Pancreas (tissue), 10 donors: ENCODE measurements at regions not wholly inside any gene's neighbourhood (a gene's known extent, or its start where the extent isn't known, plus 50 kb on each side); places are given as distances from the start of the nearest gene placed in this dataset.

Experiments
- ATAC-seq, 4 donors: fragments of 200-7000 bp; cut with Tn5 transposase; one replicate each; pipeline versions ENCODE4 v1.8.0 to v1.9.1; 2020; ENCODE audit warnings: mild to moderate bottlenecking in 4 of 4, moderate library complexity in 4 of 4
- DNase-seq, 6 donors: peaks; one replicate each; pipeline ENCODE4 v3.0.0-alpha.2; 2020
- FAIRE-seq: peaks from 2 replicates; lab custom pipeline; 2012; peaks lifted over from hg19 to GRCh38; lab: Jason Lieb, UNC
- H3K27ac ChIP-seq, 4 donors: fragments of 200-600 bp; sonication (generic); 1 replicate in 3 of 4; 2 replicates in 1 of 4; pipeline versions ENCODE4 v1.5.0 to v1.8.0; 2020
- H3K27me3 ChIP-seq, 4 donors: fragments of 200-600 bp; one replicate each; pipeline ENCODE4 v1.8.0; 2021
- H3K36me3 ChIP-seq, 3 donors: fragments of 200-600 bp; sonication (generic) in 1 of 3; one replicate each; pipeline versions ENCODE4 v1.5.0 to v1.8.0; 2020 to 2021
- H3K4me1 ChIP-seq, 3 donors: fragments of 200-600 bp; one replicate each; pipeline ENCODE4 v1.8.0; 2021
- H3K4me3 ChIP-seq, 4 donors: fragments of 200-600 bp; sonication (generic) in 2 of 4; one replicate each; pipeline versions ENCODE4 v1.5.0 to v1.8.0; 2020 to 2021
- H3K9me3 ChIP-seq, 4 donors: fragments of 200-600 bp; one replicate each; pipeline ENCODE4 v1.8.0; 2021
- WGBS, 2 donors: extraction: QIAGEN DNeasy Blood & Tissue Kit; methylation state at CpG; one replicate each; pipeline ENCODE4 v1.1.7; 2013; 5-methylcytosine and 5-hydroxymethylcytosine counted together
- intact Hi-C, 3 donors: fragments of 100-400 bp; cut with DNase I; formaldehyde crosslinking; loops; one replicate each; pipeline versions ENCODE4 v1.11.1 to v1.14.2; 2022
- TF ChIP-seq, protein P1 (sequence below), 4 donors: fragments of 200-600 bp; sonication (generic) in 3 of 4; IDR thresholded peaks; one replicate each; pipeline versions ENCODE4 v1.5.0 to v1.8.0; 2021; ENCODE audit warnings: antibody characterized with exemption in 4 of 4
- donor health status: healthy with polysubstance abuse.
- donor health status: DM: no; HTN: no; CAD: no; lungs with moderate emphysema.
- donor health status: DM: no; HTN: no; CAD: no.
- donor health status: control.
- donor health status: control.
- donor health status: Bipolar disorder and iron deficiency.
- donor health status: DM: yes; HTN: yes; CAD: no.
- donor health status: DM: no; HTN: no; CAD: no.
- donor health status: DM: no; HTN: no; CAD: no.
- donor health status: DM: yes; HTN: yes; CAD: no.

GRCh38 chr12:92426332-92426731 lies 276.5 kb upstream of the PLEKHG7 start:
- FAIRE-seq = no peak
- no peak for ATAC-seq
- no peaks in the 10 kb centered on the region for H3K27me3 ChIP-seq
- H3K4me1 ChIP-seq = peaks cover 0 to 5% (median 0%) of the 10 kb centered on the region in 3 donors
- H3K4me3 ChIP-seq = no peak overlapping the region
- H3K36me3 ChIP-seq = no peaks in the 10 kb centered on the region
- H3K9me3 ChIP-seq = no peaks in the 10 kb centered on the region
- TF ChIP-seq, protein P1, sequence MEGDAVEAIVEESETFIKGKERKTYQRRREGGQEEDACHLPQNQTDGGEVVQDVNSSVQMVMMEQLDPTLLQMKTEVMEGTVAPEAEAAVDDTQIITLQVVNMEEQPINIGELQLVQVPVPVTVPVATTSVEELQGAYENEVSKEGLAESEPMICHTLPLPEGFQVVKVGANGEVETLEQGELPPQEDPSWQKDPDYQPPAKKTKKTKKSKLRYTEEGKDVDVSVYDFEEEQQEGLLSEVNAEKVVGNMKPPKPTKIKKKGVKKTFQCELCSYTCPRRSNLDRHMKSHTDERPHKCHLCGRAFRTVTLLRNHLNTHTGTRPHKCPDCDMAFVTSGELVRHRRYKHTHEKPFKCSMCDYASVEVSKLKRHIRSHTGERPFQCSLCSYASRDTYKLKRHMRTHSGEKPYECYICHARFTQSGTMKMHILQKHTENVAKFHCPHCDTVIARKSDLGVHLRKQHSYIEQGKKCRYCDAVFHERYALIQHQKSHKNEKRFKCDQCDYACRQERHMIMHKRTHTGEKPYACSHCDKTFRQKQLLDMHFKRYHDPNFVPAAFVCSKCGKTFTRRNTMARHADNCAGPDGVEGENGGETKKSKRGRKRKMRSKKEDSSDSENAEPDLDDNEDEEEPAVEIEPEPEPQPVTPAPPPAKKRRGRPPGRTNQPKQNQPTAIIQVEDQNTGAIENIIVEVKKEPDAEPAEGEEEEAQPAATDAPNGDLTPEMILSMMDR (IDR thresholded peaks at IDR 0.05) = no peak
- intact Hi-C loops = no loop called here
- no peak for DNase-seq
- H3K27ac ChIP-seq = no peak overlapping the region

DNA sequence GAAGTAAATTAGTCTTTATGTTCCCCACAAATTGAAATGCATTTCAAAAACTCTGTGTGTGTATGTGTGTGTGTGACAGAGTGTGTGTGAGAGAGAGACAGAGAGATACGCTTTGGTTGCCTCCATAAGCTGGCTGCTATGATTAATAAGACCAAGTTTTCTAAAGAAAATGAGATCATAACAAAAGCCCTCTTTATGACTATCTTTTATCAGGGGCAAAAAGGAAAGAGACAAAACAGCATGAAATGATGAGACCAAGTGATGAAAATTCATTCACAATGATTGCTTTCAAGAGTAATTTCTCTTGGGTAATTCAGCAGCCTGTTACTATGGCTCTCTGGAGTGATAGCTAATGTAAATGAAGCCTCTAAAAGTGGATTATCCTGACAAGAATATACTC lies 277.6 kb upstream of the PLEKHG7 start:
- ATAC-seq (no peak), FAIRE-seq (no peak), DNase-seq (no peak)
- 82 to 95% methylated on average over 1 of the region's 1 CpG for WGBS, 2 donors
- H3K4me3 ChIP-seq = no peak overlapping the region
- intact Hi-C loops = no loop called here
- H3K27ac ChIP-seq = no peak overlapping the region
- no peaks in the 10 kb centered on the region for H3K9me3 ChIP-seq
- TF ChIP-seq, protein P1 (IDR thresholded peaks at IDR 0.05) = no peak
- H3K36me3 ChIP-seq = no peaks in the 10 kb centered on the region
- H3K27me3 ChIP-seq = no peaks in the 10 kb centered on the region
- H3K4me1 ChIP-seq = peaks cover 0 to 5% (median 0%) of the 10 kb centered on the region in 3 donors

DNA sequence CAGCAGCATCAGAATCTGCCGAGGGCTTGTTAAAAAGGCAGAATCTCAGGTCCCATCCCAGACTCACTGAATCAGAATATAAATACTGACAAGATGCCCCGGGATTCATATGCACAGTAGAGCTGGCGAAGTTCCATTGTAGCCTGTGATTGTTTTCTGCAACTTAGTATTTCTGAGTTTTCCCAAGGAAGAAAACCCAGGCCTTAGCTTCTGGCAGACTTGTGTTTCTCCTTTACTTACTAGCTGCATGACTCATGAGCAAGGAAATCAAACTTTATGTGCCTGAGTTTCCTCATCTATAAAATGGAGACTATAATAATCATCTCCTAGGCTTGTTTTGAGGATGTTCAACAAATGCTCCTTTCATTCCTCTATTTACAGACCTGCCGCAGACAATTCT lies 278.5 kb upstream of the PLEKHG7 start:
- intact Hi-C loops = no loop called here
- 89 to 92% methylated on average over 4 of the region's 4 CpGs for WGBS, 2 donors
- TF ChIP-seq, protein P1 (IDR thresholded peaks at IDR 0.05) = no peak
- no peak for ATAC-seq
- peaks cover 0 to 5% (median 0%) of the 10 kb centered on the region in 3 donors for H3K4me1 ChIP-seq
- no peaks in the 10 kb centered on the region for H3K36me3 ChIP-seq
- H3K27me3 ChIP-seq = no peaks in the 10 kb centered on the region
- DNase-seq = no peak
- H3K9me3 ChIP-seq = no peaks in the 10 kb centered on the region
- H3K27ac ChIP-seq = no peak overlapping the region
- FAIRE-seq = no peak
- H3K4me3 ChIP-seq = no peak overlapping the region

DNA sequence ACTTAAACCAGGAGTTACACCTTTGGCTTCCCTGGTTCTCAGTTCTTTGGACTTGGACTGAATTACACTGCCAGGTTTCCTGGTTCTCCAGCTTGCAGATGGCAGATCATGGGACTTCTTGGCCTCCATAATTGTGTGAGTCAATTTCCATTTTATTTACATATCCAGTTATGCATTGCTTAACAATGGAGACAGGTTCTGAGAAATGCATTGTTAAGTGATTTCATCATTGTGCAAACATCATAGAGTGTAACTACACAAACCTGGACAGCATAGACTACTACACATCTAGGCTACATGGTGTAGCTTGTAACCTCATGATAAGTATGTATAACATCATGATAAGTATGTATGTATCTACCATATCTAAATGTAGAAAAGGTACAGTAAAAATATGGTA lies 276.1 kb upstream of the BTG1 start:
- no peak for FAIRE-seq
- peaks cover 0 to 5% (median 0%) of the 10 kb centered on the region in 3 donors for H3K4me1 ChIP-seq
- ATAC-seq = peak in 3 of 4 donors; percentile 24 to 58 (median 33)
- H3K27ac ChIP-seq = no peak overlapping the region
- H3K27me3 ChIP-seq = no peaks in the 10 kb centered on the region
- TF ChIP-seq, protein P1 (IDR thresholded peaks at IDR 0.05) = no peak
- intact Hi-C loops = no loop called here
- DNase-seq = no peak
- H3K36me3 ChIP-seq = no peaks in the 10 kb centered on the region
- H3K9me3 ChIP-seq = no peaks in the 10 kb centered on the region
- H3K4me3 ChIP-seq = no peak overlapping the region

DNA sequence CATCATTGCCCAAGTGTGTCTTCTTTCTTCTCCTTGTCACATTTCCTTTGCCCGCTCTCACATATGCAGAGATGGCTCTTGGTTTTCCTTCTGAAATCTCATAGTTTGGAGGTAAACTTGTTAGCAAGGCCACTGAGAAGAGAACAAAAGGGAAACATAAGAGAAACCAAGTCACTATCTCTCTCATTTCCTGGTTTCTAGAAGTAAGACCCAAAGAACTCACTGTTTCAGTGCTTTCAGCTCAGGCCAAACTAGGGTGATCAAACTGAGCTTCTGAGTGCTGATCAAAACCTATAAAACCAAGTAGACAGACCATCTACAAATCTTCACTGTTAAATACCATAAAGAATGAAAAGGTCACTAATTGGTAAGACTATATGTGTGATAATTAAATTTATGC lies 275.4 kb upstream of the BTG1 start:
- no peak overlapping the region for H3K27ac ChIP-seq
- no peak for ATAC-seq
- intact Hi-C loops = no loop called here
- no peak for FAIRE-seq
- H3K36me3 ChIP-seq = no peaks in the 10 kb centered on the region
- WGBS, 2 donors = 100% methylated on average over 1 of the region's 1 CpG
- no peak for DNase-seq
- no peaks in the 10 kb centered on the region for H3K27me3 ChIP-seq
- peaks cover 0 to 5% (median 0%) of the 10 kb centered on the region in 3 donors for H3K4me1 ChIP-seq
- TF ChIP-seq, protein P1 (IDR thresholded peaks at IDR 0.05) = no peak
- H3K9me3 ChIP-seq = no peaks in the 10 kb centered on the region
- H3K4me3 ChIP-seq = no peak overlapping the region
